ENCODE measurements at regions not wholly inside any gene's neighbourhood (a gene's known extent, or its start where the extent isn't known, plus 50 kb on each side); places are given as distances from the start of the nearest gene placed in this dataset.
"Not testable (repeated sequence)": the region's sequence is repeated elsewhere in the genome, so short reads cannot be mapped to it uniquely, and the experiment has no call there.

DNA sequence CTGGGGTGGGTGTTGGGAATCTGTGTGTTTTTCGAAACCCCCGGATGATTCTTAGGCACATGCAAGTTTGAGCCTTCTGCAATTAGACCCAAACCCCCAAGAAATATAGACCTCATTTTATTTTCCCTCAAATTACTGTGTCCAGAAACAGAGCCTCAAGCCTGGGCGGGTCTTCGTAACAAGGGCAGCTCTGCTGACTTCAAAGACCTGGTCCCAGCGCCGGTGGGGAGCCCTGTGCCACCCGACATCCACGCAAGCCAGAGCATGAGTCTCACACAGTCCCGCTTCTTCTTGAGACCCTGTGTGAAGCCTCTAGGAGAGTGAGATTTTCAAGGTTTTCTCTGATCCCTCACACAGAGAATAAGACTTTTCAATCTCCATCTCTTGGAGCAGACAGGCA is 397.3 kb downstream of the RPS6KC1 start:
- Histone ChIP-seq H3K4me3 (no peak overlapping the region), H3K27ac (no peak overlapping the region)

DNA sequence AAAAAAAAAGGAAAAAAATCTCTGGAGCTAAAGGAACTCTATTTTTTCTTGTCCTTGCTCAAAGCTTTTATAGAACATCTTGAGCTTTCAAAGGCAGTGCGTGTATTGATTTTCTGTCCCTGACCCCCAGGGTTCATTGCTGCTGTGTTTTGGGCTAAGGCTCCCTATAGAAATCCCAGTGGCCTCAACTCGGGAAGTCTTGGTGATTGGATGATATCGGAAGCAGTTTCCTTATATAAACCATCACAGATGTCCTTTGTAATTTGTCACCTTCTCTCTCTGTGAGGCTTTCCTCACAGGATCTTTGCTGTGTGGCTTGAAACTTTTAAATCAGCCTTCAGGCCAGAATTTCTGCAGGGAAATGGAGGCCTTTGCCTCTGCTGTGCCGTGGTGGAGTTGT is 397.7 kb downstream of the RPS6KC1 start:
- Histone ChIP-seq H3K27ac (no peak overlapping the region), H3K4me3 (no peak overlapping the region)

DNA sequence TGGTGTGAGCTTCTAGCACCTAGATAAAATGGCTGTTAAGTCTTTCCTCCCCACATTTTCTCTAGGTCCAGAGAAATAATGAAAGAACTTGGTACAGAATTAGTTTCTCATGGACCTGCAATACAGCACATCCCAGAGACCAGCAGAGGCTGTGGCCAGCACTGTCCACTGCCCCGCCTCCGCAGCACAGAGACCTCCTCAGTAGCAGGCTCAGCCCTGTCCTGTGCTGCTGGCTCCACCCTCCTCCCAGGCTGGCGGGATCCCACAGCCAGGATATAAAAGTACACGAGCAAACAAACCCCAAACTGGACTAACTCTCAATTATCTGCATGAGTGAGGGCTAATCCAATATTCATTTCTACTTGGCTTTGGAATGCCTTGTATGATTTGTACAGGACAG is 401.5 kb downstream of the RPS6KC1 start:
- no peak overlapping the region for H3K27ac ChIP-seq
- H3K4me3 ChIP-seq: no peak overlapping the region

DNA sequence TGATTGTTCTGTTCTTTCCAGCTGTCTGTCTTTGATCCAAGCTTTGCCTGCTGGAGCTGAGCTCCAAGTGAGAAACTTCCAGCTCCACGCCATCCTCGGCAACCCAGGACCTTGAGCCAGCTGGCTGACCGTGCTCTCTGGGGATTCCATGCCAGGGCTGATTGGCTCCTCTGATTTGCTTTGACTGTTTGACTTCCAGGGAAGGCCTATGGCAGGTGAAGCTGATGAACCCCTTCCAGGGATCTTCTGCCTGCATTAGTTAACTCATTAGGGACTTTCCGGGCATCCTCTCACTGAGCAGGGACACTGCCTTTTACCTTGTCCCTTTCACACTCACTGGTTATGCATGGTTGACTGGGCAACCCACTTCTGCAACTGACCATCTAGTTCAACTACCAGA is 406.1 kb downstream of the RPS6KC1 start:
- no peak overlapping the region for H3K4me3 ChIP-seq
- no peak overlapping the region for H3K27ac ChIP-seq

DNA sequence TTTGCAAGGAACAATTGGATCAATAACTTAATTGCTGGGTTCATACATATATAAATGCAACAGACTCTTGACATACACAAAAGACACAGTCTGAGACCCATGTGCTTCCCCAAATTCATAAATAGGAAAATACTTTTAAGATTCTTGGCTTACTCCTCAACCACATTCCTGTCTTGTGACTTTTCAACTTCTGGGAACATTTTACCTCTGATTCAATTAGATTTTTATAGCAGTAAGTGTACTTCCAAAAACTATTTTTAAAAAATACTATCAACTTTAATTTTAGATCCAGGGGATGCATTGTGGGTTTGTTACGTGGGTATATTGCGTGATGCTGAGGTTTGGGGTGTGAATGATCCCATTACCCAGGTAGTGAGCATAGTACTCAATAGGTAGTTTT is 406.7 kb downstream of the RPS6KC1 start:
- no peak overlapping the region for H3K27ac ChIP-seq
- H3K4me3 ChIP-seq: no peak overlapping the region

DNA sequence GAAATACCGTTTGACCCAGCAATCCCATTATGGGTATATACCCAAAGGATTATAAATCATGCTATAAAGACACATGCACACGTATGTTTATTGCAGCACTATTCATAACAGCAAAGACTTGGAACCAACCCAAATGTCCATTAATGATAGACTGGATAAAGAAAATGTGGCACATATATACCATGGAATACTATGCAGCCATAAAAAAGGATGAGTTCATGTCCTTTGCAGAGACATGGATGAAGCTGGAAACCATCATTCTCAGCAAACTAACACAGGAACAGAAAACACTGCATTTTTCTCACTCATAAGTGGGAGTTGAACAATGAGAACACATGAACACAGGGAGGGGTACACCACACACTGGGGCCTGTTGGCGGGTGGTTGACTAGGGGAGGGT is 411.3 kb downstream of the RPS6KC1 start:
- not testable (repeated sequence) for H3K27ac ChIP-seq, H3K4me3 ChIP-seq

DNA sequence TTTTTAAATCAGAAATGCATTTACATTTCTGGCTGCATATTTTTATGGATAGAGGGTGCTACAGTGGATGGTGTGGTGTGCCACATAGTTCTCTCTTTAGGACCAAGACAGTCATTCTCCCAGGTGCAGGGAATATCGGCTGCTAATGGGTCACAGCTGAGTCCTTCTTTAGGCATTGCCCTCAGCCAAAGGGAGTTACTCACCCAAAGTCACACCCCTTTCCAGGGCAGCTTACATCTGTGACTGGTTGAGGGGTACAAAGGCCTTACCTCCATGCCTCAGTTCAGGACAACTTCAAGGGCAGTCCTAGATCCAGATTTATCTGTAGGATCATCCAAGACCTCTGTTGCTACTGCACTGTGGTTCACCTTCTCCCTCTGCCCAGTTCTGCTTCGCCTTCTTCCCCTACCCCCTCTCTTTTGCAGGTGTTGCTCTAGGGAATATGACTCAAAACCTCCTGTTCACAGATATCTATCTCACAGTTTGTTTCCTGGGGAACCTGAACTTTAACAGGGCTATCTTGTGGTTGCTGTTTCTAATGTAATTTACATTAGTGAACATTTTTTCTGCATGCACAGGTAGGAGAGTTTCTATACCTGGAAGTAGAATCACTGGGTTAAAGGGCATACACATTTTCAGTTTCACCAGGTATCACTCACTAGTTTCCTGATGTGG is 413.9 kb downstream of the RPS6KC1 start:
- no peak overlapping the region for H3K27ac ChIP-seq
- H3K4me3 ChIP-seq: no peak overlapping the region

DNA sequence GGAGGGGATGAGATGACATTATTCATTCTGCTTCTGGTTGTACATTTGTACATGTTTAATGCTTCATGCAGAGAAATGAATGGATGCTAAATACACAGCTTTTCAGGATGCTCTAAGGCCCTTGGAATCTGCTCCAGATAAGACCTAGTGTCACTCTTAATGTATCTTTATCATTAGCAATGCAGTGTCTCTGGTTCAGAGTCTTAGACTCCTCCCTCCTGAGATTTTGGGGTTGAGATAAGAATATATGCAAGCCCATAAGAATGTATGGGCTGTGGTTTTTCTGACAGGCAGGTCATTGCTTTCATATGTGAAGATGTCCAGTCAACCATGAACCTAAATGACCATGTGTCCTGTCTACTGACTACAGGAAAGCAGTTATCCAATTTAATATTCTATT is 415.5 kb downstream of the RPS6KC1 start:
- Histone ChIP-seq H3K4me3 (no peak overlapping the region), H3K27ac (no peak overlapping the region)

DNA sequence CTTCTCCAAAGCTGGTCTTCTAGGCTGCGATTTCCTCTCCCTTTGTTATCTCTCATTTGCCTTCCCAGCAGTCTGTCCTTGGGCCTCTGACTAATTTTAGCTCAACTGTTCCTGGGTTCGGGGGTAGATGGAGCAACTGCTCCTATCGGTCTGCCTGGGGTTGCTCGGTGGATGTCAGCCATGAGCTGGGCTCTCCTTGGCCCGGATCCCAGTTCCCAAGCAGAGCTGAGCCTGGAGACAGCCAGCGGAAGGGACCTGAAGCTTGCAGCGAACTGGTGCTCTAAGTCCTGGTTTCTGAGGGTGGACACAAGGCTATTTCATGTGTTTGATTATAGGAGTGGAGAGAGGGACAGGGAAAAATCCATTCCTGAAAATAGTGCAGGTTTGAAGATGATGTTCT is 423.0 kb downstream of the RPS6KC1 start:
- H3K4me3 ChIP-seq: no peak overlapping the region
- no peak overlapping the region for H3K27ac ChIP-seq

DNA sequence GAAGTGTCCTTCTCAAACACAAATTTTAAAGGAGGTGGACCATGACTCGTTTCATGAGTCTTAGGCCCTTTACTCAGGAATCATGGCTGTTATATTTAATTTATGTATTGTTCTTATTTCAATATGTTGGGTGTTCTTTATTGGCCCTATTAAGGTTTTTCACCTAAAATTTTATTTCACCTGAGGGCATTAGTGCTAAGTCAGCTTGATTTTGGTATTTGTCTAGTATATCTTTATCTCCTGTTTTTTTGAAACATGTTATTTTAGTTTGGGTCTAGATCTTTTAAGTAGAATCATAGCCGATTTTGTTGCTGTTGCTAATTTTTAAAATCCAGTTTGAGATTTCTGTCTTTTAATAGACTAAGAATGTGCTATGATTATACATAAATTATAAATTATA is 430.4 kb downstream of the RPS6KC1 start:
- H3K4me3 ChIP-seq: no peak overlapping the region
- H3K27ac ChIP-seq: no peak overlapping the region

DNA sequence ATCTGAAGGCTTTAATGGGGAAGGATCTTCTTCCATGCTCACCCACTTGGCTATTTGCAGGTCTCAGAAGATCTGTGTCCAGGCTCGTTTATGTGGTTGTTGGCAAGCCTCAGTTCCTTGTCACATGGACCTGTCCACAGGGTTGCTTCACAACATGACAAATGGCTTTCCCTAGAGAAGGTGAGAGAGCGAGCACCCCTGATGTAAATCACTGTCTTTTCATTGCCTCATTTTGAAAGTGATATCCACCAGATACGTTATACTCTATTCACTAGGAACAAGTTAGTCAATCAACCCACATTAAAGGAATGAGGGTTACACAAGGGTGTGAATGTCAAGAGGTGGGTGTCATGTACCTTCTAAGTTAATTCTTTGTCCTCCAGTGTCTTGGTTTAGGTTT is 433.3 kb downstream of the RPS6KC1 start:
- no peak overlapping the region for H3K27ac ChIP-seq
- H3K4me3 ChIP-seq: no peak overlapping the region

DNA sequence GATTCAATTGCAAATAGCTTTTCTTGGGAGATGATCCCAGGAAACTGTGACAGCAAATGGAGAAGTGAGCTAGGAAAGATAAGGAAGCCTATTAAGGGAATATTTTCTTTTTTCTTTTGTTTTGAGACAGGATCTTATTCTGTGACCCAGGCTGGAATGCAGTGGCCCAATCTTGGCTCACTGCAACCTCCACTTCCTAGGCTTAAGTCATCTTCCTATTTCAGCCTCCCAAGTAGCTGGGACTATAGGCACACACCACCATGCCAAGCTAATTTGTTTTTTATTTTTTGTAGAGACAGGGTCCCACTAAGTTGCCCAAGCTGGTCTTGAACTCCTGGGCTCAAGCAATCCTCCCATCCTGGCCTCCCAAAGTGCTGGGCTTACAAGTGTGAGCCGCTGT is 433.7 kb downstream of the RPS6KC1 start:
- no peak overlapping the region for H3K4me3 ChIP-seq
- no peak overlapping the region for H3K27ac ChIP-seq

DNA sequence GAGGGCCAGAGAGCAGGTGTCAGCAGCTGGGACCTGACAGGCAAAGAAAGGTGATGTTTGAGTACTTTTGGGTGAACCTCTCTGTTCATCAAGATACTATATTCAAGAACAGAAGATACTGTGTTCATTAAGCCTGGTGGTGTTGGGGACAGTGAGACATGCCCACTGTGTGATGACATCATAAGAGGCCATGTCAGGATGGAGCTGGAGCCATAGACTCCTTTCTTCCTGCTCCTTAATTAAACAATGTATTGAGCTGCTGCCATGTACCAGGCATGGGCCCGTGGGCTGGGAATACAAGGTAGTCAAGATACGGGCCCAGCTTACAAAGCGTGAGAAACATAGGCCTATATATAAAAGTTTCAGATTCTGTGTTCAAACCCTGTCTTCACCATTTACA is 435.4 kb downstream of the RPS6KC1 start:
- Histone ChIP-seq H3K27ac (no peak overlapping the region), H3K4me3 (no peak overlapping the region)

DNA sequence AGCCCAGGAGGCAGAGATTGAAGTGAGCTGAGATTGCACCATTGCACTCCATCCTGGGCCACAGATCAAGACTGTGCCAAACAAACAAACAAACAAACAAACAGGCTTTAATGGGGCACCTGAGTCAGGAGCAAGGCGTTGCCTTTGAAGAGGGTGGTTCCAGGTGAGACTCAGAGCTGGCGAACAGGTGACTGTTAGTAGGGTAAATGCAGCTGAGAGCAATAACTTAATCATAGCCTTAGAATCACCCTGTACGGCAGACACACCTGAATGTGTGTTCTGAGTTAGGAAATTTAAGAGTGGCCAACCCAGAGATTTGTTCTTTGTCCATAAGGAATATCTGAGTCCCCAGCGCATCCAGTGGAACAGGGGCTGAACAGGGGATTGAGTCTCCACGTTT is 440.4 kb downstream of the RPS6KC1 start:
- Histone ChIP-seq H3K27ac (no peak overlapping the region), H3K4me3 (no peak overlapping the region)

DNA sequence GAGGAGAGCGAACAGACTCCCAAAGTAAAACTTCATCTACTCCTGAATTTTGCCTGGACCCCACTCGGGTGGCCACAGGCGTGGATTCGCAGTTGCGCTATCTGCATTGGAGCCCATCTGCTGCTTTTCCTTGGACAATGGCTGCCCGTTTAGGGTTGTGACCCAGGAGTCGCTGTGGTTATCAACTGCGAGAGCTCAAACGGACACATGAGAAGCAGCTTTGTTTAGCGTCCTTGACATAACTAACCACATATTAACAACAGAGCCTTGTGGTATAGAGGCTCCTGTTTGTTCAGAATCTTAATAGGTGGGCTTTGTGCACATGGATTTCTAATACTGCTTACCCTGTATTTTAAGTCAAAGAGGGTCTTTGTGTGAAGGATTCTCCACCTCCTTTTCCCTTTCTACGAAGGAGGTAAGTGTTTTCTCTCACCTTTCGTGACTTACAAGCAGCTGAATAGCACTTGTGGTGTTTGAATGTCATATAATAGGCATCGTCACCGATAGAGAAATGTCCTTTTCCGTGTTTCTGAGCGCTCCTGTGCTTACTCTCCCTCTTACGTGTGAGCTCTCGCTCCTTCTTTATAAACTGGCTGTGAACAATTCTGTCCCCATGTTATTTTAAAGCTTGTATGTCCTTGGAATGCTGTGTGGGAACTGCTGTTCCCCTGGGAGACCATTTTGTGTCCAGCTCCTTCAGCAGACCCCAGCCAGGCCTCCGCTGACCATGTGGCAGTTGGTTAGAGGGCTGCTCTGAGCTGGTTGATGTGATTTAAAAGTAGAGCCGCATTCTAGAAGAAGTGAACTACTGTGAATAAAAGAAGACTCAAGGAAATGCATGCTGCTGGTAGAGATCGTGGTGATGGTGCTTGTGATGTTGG is 441.4 kb downstream of the RPS6KC1 start:
- Histone ChIP-seq H3K4me3 (no peak overlapping the region), H3K27ac (no peak overlapping the region)

DNA sequence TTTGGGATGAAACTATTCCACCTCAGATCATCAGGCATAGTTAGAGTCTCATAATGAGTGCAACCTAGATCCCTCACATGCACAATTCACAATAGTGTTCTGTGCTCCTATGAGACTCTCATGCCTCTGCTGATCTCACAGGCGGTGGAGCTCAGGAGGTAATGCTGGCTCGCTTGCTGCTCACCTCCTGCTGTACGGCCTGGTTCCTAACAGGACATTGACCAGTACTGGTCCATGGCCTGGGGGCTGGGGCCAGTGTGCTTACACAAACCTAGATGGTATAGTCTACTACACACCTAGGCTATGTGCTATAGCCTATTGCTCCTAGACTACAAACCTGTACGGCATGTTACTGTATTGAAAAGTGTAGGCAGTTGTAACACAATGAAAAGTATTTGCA is 448.4 kb downstream of the RPS6KC1 start:
- Histone ChIP-seq H3K27ac (no peak overlapping the region), H3K4me3 (no peak overlapping the region)

DNA sequence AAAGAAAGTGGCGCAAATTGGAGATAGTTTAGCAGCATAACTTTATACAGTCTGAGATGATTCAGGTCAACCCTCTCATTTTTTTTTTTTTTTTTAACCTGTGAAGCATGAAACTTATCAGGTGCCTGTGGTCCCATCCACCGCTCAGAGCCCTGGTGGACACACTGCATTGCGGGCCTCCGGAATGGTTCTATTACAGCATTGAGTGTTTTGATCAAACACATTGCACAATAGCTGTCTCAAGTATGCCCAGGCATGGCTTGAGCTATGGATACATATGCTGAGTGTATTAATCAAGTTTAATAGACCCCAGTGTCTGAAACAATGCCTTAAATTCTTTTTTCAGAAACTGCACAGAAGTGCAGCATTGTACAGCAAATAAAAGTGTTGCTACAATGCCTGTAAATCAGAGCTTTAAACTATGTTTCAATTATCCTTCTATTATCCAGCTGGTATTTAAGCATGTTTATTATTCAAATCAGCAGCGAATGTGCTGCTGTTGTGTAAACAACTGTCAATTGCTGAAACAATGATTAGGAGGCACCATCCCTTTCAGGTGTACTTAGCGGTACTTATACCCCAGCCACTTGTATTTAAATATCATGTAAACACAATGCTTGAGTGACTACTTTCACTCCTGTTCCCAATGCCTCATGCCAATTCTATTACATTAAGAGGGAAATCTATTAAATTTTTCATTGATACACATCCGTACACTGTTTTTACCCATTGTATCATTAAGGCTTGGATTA is 456.6 kb downstream of the RPS6KC1 start:
- no peak overlapping the region for H3K27ac ChIP-seq
- H3K4me3 ChIP-seq: no peak overlapping the region

DNA sequence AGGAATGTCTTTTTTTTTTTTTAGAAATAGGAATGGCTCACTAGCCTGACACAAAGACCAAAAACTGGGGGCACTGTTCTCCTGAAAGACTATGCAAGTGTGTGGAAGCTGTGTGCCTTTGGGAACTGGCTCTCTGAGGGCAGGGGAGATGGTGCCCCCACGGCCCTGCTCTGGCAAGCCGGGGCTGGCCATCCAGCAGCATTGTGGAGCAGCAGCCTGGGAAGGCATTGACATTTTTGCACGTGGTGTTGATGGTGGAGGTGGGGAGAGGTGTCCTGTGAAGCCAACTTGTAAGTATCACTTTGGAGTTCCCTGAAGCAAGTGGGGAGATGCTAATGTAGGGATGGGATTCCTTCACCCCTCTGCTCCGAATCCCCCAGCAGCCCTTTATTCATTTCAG is 460.1 kb downstream of the RPS6KC1 start:
- Histone ChIP-seq H3K4me3 (no peak overlapping the region), H3K27ac (no peak overlapping the region)

DNA sequence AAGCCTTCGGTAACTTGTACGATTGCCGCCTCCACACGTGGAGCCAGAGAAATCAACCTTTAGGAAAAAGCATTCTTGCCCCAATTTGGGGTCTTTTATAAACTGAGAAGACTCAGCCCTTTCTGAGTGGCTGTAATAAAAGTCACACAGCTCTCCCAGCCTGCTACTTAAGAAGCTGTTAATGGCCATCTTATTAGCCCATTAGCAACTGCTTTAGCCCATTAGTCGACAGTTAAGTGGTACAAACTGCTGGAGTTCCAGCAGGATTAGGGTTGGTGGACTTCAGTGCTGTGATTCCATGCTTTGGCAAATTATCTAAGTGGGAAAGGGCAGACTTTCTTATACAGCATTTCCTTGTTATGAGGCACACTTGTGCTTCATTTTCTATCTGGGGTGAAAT is 461.3 kb downstream of the RPS6KC1 start:
- Histone ChIP-seq H3K27ac (no peak overlapping the region), H3K4me3 (no peak overlapping the region)

DNA sequence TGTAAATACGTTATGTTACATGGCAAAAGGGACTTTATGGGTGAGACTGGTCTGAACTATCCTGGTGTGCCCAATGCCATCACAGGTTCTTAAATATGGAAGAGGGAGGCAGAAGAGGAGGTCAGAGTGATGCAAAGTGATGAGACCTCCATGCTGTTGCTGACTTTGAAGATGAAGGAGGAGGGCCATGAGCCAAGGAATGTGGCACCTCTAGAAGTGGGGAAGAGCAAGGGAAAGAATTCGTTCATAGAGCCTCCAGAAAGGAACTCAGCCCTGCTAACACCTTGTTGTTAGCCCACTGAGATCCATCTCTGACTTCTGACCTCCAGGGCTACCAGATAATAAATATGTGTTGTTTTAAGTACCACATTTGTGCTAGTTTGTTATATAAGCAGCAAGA is 462.0 kb downstream of the RPS6KC1 start:
- H3K4me3 ChIP-seq: no peak overlapping the region

More for the DNA sequence above, 462.0 kb downstream of the RPS6KC1 start:
- no peak overlapping the region for H3K27ac ChIP-seq
